Forelimb muscle (tissue), 1 donor: ENCODE measurements at regions not wholly inside any gene's neighbourhood (a gene's known extent, or its start where the extent isn't known, plus 50 kb on each side); places are given as distances from the start of the nearest gene placed in this dataset.
"Not testable (repeated sequence)": the region's sequence is repeated elsewhere in the genome, so short reads cannot be mapped to it uniquely, and the experiment has no call there.

Source experiments
- DNase-seq: peaks from one replicate; pipeline ENCODE4 v3.0.0-alpha.2; 2013; ENCODE audit warnings: low read depth

DNA sequence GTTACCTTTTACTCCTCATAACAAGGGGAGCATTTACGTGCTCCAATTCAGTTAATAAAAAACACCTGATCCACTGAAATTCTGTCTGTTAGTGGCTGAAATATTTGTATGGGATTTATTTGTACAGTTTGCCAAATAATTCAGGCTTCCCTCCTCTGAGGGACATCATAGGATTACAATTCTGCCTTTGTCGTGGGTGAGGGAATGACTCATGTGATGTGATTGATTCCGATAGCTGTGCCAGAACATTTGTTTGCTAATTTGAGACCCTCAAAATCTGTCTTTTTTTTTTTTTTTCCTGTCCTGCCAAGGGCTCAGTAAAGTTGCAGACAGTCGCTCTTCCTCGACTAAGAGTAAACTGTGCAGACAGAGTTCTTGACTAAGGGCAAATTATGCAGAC, 612.6 kb upstream of the CDH2 start:
- no peak for DNase-seq

DNA sequence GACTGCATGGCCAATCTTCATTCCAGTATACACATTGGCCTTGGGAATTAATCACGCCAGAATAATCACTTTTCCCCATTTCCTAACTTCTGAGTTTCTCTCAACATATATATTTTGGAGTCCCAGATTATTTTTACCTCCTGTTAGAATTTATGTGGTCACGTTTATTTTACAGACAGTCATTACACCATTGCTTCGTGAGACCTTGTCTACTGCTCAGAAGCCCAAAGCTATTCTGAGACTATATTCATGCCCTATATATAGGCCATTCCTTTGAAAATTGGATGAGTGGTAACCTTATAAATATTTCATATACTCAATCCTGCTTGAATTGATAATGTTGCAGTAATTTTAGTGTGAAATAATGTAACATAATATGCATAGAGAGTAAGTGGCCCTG, 610.0 kb upstream of the CDH2 start:
- DNase-seq: no peak

DNA sequence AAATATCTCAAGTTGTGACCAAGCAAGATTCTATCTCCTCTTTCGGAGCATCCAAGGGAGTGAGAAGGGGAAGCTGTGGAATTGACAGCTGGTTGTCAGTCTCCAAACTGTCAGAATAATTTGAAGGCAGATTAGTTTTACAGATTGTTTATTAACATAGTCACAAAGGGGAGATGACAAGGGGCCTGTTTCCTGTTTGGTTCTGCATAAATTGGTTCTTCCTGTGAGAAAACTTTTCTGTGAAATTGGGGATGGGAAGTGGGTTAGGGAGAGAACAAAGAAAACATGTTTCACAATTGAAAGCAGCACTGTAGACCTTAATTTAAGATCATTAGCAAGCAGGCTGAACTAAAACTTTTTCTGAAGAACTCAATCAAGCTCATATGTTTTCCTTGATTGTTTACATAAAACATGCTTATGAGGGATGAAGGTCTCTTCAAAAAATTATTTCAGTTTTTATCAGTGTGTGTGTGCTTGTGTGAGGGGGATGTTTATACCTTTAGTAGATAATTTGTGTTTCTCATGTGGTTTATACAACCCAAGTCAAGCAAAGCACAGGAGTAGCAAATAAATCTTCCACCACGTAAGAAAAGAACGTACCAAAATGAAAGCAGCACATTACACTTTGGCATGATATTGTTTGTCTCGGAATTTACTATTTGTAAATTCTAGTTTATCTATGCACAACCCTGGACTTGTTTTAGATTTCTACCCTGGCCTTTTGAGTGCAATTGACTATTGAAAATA, 604.9 kb upstream of the CDH2 start:
- no peak for DNase-seq

DNA sequence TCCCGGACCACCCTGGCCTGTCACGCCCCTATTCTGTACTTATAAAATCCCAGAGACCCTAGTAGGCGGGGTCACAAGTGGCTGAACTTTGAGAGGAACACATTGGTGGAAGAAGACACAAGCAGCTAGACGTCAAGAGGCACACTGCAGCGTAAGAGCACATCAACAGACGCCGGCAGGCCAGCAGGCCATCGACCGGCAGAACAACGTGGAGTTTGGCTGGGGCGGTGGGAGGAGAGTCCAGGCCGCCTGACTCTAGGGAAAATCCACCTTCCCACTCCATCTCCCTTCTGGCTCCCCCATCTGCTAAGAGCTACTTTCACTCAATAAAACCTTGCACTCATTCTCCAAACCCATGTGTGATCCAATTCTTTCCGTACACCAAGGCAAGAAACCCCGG, 601.8 kb upstream of the CDH2 start:
- DNase-seq: no peak

DNA sequence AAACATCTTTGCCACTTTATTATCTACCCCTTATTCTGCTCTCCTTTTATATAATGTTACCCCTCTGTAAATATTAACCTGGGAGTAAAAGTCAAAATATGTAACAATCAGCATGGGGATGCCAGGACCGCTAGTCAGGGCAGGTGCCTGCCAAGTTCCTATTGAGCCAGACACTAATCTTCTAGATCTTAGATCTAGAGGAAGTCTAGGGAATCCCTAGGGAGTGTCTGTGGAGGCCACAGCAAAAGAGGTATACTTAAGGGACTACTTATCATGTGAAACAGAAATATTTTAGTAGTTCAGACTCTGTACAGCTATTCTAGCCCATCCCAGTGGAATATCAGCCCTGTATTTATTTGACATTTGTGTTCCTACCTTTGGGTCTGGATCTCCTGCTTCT, 600.8 kb upstream of the CDH2 start:
- no peak for DNase-seq

DNA sequence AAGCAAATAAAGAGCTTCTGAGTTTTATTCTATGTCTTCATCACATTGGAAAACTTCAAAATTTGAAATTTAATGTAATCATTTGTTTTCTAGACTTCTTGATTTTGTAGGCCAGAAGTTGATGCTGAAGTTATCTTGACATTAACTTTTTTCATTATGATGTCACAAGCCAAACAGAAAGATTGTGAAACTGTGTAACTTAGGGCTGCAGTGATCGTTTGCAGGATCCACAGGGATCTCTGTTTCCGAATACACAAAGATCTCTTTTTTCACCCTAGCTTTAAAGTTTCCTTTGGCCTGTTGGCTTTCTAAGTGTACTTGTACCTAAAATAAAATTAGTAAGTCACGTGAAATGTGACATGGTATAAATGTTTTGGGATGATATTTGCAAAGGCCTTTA, 594.9 kb upstream of the CDH2 start:
- DNase-seq: no peak

DNA sequence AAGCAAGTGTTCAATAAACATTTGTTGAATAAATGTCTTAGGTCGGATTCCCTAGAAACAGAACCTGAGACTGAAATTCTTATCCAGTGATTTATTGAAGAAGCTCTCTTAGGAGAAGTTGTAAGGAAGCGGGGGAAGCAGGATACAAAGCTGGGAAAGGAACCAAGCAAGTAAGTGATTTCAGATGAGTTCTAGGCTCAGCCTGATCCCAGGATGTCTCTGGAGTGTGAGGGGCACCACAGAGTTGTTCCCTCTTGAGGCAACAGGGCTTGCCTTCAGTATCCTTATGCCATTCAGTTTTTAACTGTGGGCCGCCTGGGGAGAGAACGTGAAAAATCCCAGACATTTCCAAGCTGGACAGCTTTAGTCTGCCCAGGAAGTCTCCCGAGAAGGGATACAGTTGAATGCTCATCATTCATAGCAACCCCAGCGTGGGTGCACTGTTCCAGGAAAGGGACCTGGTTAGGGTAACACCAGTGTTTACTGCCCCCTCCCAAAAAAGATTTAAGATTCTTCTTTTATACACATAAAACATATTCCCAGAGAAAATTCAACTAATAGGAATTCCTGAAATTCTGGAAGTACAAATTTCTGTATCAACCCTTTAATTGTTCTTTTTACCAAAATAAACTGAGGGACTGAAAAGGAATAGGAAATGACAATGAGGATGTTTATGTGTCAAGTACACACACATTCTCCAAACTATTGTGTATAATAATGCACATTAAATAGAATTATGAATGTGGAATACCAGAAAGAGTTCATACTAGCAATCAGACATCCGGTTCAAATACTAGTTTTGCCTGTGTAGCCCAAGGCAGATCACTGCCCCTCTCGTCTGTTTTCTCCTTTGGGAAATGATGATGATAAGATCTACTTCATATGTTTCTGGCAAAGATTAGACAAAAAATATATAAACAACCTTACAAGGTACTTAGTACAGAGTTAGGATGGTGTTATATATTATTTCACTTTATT, 592.1 kb upstream of the CDH2 start:
- DNase-seq: no peak

DNA sequence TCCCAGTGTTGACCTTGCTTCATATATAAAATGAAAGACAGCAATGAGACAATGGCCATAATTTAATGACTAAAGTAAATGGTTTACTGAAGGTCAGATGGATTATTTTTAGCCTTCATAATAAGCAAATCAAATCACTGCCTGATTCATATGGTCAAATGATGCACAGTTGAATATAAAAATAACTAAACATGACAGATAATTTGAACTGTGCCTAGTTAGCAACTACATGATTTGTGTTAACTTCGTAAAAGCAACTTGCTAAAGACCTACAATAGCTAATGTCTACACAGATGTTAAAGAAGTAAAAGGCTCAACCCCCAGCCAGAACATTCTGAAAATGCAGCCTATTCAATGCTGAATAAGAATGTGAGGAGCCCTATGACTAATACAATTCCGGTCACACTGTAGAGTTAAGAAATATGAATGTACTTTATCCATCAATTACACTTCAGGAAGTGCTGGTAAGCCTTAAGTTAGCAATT, 590.8 kb upstream of the CDH2 start:
- DNase-seq: no peak

DNA sequence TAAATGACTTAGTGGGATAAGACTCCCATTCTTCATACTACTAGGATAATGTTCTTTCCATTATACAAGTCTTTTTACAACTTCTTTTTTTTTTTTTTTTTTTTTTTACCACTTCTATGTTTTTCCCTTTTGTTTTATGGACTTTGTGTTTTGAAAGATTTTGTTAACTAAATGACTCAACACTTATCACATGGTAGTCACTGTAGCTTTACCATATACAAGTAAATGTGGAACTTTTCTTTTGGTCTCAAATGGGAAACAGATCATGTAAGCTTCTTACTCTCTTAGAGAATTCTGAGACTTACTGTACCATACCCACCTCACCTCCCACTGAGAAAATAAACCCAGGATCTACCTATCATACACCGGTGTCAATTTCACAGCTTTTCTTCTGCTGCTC, 590.3 kb upstream of the CDH2 start:
- no peak for DNase-seq

DNA sequence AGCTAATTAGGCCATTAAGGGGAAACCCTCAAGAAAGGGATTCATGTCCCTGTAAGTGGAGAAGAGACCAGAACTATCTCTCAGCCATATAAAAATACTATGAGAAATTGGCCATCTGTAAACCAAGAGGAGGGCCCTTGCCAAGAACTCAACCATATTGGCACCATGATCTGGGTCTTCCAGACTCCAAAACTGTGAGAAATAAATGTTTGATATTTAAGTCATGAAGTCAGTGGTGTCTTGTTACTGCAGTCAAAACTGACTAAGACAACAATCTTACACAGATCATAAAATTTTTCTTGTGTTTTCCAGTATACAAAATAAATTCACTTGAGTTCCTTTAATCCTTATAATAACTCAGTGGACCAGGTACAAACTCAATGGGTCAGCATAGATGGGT, 589.8 kb upstream of the CDH2 start:
- DNase-seq: no peak

DNA sequence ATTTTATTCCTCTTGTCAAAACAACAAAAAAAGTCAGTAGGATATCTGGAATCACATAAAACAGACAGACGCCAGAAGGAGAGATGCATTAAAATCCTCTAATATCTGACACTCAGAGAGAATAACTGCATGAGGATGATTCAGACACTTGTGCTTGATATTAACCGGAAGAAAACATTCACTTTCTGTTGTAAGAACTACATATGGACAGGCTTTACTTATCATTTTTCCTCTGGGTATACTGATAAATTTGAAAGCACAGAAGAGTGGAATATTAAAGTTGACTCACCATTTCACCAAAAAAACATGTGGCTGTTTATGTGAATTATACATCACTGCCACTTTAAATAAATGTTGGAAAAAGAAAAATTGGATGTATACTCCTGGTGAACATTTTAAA, 589.1 kb upstream of the CDH2 start:
- no peak for DNase-seq

DNA sequence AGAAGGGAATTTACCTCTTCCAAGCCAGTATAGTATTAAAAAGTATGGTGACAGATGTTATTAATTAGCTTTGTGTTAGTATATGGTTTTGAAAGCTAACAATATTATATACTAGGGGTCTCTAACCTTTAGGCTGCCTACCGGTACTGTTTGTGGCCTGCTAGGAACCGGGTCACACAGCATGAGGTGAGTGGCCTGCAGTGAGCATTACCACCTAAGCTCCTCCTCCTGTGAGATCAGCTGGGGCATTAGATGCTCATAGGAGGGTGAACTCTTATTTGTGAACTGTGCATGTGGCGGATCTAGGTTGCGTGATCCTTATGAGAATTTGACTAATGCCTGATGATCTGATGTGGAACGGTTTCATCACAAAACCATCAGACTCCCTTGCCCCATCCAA, 583.4 kb upstream of the CDH2 start:
- no peak for DNase-seq

DNA sequence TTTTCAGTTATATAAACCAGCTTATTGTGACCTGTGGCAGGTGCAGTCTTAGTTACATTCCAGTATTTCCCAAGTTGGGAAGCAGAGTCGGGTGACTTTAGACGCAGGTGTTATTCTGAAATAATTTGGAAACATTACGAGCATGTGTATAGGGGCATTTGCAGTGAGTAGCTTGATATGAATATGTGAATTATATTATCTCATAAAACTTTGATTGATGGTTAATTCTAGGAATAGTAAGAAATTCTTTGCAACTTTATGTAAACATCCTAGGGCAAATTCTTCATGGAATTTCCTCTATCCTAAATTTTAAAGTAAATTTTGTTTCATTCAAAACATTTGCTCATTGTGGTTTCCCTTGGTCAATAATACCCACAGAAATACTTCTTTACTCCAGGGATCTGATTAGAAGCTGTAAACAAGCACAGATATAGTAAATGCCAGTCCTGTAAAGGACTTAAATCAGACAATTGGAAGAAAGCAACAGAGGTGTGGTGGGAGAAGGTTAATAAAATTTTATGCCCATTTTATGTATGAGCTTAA, 580.6 kb upstream of the CDH2 start:
- DNase-seq: no peak

DNA sequence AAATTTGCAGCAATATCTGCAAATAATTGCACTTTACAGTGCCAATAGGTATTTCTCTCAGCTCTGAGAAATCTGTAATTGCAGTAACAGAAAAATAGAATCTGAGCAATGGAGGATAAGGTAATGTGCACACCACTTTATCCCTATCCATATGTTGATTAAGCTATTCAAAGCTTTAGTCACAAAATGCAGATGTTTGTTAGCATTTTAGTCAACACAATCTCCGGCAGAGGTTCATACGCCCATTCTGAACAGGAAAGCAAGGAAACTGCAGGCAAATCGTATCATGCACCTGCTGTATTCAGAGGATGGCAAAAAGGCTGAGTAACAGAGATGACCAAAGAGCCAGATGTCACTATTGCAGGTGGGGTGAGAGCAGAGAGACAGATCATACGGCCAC, 566.2 kb upstream of the CDH2 start:
- DNase-seq: no peak

DNA sequence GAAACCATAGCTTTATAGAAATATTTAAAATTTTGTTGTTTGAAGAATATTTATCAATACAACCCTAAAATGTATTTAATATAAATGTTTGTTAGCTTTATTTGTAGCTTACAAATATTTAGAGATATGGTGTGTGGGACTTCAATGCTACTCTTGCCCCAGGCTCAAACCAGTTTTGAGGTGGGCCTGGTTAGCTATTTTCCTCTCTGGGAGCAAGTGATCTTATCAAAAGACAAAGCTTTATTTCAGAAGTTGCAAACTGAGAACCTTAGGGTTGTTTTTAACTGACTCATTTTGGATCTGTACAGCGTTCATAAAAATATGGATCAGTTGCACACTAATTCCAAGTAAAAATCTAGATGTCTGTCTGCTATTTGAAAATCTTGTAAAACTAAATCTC, 563.6 kb upstream of the CDH2 start:
- no peak for DNase-seq

DNA sequence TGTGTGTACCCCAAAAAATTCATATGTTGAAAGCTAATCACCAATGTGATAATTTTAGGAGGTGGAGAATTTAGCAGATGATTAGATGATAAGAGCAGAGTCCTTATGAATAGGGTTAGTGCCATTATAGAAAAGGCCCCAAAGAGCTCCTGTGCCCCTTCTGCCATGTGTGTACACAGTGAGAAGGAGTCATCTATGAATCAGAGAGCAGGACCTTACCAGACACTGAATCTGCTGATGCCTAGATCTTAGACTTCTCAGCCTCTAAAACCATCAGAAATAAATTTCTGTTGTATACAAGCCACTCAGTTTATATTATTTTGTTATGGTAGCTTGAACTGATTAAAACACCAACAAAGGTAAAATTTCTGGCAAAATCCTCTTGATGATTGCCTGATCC, 560.0 kb upstream of the CDH2 start:
- DNase-seq: no peak

DNA sequence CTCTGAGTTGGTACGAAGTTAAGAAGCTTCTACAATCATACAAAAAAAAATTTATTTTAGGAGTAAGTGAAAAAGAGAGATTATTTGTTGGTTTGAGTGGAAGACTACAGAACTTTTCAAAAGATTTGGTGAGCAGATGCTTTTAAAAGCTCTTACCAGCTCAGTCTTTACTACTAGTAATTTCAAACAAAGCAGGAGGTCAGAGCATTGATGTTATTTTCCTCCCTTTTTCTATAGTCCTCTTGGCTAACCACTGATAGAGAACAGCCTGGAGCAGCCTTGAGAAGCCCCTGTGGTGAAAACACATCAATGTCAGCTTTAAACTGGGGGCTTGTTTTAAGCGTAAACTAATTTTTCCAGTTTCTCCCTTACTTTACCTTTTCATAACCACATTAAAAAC, 559.3 kb upstream of the CDH2 start:
- no peak for DNase-seq

DNA sequence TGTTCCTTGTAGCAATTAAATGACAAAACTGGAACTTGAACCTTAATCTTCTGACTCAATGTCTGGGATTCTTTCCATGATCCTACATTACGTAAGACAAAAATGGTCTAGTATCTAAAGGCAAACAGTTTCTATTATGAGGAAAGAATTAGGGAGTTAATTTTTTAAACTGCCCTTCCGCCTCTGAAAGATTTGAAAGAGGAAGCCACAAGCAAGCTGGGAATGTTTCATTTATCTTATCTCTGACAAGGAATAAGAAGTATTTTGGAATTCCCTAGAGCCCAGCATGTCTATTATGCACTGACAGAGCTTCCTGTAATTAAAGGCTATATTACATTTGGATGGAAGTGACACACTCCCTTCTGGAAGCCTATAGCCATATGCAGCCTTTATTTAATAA, 558.8 kb upstream of the CDH2 start:
- no peak for DNase-seq

DNA sequence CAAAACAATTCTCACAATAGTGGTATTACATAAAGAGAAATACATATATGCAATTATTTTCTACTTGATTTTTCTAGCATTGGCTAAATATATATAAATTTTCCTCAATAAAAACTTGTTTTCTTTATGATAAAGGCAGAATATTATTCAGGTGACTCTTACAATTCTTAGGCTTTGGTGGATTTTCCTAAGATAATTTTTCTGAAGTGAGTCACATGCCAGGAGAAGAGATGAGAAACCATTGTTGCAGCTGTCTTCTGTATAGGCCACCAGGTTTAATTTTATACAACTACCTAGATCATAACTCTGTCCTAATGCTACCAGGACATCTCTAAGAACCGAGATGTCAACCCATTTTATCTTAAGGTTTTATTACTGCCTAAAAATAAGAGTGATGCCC, 552.4 kb upstream of the CDH2 start:
- no peak for DNase-seq

DNA sequence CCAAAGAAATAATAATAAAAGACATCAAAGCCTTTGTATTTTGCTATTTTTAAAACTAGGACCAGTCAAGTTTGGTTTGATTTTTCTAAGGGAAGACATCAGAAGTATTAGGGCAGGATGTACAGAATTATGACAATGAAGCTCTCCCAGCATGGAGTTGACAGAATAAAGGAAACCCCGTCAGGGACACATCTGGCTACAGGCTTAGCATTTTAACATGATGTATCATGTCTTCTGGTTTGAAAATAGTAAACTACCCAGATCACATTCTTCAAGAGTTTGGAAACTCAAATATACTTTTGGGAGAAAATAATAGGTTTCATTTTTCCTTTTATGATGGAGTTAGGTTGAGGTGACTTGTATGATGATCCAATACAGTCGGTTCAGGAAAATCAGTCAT, 552.0 kb upstream of the CDH2 start:
- no peak for DNase-seq

DNA sequence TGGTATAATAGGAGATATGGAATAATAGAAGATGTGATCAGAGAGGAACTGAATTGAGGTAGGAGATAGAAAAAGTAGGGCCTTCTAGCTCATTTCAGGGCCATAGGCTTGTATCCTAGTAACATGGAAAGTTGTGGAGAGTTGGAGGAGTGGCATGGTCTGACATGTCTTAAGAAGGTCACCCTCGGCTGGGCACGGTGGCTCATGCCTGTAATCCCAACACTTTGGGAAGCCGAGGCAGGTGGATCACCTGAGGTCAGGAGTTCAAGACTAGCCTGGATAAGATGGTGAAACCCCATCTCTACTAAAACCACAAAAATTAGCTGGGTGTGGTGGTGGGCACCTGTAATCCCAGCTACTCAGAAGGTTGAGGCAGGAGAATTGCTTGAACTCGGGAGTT, 550.3 kb upstream of the CDH2 start:
- not testable (repeated sequence) for DNase-seq

DNA sequence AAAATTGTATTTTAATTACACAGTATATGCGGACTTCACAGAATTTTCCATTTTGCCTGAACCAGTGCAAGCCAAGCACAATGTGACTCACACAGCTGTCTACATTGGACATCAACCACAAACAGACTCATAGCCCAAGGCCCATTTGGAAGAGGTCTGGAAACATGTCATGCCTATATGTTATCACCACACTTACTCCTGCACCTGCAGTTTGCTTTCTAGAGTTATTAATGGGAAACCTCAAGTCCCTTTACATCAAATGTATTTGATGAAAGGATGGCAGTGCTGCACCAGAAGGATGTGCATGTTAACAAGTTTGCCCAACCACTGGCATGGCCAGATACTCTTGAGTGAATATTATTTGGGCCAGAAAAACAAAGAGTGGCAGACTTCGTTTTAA, 548.9 kb upstream of the CDH2 start:
- DNase-seq: no peak

DNA sequence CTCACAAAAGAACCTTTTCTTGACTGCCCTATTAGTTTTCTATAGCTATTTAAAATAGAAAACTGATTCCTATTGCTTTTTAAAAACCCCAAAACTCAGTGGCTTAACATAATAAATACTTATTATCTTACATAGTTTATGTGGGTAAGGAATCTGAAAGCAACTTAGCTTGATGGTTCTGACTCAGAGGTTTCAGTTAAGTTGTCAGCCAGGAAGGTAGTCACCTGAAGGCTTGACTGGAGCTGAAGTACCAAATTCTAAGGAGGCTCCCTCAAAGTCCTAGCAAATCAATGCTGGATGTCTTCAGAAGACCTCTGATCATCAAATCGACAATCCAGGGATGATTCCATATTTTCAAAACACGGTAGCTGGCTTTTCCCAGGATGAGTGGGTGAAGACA, 546.6 kb upstream of the CDH2 start:
- DNase-seq: no peak
